Ramos (cell line): ENCODE measurements at regions not wholly inside any gene's neighbourhood (a gene's known extent, or its start where the extent isn't known, plus 50 kb on each side); places are given as distances from the start of the nearest gene placed in this dataset.
"Not testable (repeated sequence)": the region's sequence is repeated elsewhere in the genome, so short reads cannot be mapped to it uniquely, and the experiment has no call there.

Source experiments
- in situ Hi-C: fragments of 300-500 bp; cut with MboI; formaldehyde crosslinking; loops from one replicate; pipeline ENCODE4 v1.14.3; 2022; ENCODE audit warnings: low sequenced_read_pairs; ENCODE audit not compliant: unreplicated experiment

DNA sequence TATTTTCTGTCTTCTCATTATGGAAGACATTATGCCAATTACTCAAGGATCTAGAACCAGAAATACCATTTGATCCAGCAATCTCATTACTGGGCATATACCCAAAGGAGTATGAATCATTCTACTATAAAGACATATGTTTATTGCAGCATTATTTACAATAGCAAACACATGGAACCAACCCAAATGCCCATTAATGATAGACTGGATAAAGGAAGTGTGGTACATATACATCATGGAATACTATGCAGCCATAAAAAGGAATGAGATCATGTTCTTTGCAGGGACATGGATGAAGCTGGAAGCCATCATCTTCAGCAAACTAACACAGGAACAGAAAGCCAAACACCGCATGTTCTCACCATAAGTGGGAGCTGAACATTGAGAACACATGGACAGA lies 161.8 kb upstream of the DAAM1 start:
- in situ Hi-C loops: not testable (repeated sequence)

GRCh38 chr14:59028476-59029202 lies 159.8 kb upstream of the DAAM1 start:
- in situ Hi-C loops: no loop called here

DNA sequence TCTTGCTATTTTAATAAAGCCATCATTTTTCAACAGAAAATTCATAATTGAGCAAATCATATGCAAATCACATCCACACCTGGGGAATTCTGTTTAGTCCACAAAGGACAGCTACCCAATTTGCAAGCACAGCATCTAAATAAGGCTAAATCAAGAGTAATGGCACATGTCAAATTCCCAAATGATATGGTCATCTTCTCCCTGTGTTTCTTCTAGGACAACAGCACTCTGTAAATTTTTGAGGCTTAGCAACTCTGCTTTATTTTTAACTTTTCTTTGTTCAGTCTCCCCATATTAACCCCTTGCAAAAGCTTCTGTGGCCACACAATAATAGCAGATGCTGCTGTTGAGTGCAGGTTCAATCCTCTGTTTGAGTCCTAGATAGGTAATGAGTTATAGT lies 155.6 kb upstream of the DAAM1 start:
- in situ Hi-C loops: no loop called here

DNA sequence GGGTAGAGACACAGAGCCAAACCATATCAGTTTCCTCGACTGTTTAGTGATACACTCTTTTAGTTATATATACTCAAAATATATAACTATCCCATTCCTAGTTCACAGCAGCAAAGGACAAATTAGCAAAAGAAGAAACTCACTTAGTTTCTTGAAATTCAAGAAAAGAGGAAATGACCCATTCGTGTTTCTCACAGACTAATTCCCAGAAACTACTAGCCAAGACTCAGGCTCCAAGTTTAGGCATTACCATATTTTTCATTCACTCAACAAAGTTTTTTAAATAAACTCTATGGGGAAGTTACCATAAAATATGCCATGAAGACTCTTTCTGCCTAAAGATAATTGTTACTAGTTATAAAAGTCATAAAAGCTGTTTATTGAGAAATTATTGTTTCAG lies 152.3 kb upstream of the DAAM1 start:
- in situ Hi-C loops: no loop called here

GRCh38 chr14:59037086-59037485 lies 151.4 kb upstream of the DAAM1 start:
- in situ Hi-C loops: no loop called here

GRCh38 chr14:59037620-59038019 lies 150.8 kb upstream of the DAAM1 start:
- in situ Hi-C loops: no loop called here

DNA sequence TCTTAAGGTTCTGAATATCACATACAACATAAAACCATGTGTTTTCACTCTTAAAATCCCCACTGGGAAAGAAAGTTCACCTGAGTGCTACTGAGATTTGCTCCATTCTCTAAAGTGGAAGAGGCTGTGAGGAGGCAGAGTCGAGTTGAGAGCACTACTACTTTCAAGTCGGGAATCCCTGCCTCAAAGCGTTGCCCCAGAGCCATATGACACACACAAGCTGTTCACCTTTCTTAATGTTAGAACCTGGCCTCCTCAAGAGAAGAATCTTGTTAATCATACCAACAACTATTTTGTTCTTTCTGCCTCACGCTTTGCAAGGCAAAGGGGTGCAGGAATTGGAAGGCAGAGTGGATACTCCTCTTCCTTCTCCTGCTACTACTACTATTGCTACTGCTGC lies 149.7 kb upstream of the DAAM1 start:
- in situ Hi-C loops: no loop called here

- in situ Hi-C loops: no loop called here
These were observed 147.2 kb upstream of the DAAM1 start for GRCh38 chr14:59041308-59041707.

DNA sequence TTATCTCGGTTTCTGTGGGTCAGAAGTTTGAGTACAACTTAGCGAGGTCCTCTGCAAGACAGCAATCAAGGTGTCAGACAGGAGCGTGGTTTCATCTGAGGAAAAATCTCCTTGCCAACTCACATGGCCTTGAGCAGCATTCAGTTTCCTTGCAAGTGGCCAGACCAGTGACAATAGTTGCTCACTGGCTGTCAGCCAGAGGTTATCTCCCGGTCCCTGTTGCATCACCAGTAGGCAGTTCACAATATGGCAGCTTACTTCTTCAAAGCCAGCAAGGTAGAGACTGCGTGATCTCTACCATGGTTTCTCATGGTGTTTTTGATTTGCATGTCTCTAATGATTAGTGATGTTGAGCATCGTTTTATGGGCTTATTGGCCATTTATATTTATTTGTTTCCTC lies 143.8 kb upstream of the DAAM1 start:
- in situ Hi-C loops: no loop called here

GRCh38 chr14:59046746-59047145 lies 141.7 kb upstream of the DAAM1 start:
- in situ Hi-C loops: no loop called here

GRCh38 chr14:59055006-59055405 lies 133.5 kb upstream of the DAAM1 start:
- in situ Hi-C loops: no loop called here

DNA sequence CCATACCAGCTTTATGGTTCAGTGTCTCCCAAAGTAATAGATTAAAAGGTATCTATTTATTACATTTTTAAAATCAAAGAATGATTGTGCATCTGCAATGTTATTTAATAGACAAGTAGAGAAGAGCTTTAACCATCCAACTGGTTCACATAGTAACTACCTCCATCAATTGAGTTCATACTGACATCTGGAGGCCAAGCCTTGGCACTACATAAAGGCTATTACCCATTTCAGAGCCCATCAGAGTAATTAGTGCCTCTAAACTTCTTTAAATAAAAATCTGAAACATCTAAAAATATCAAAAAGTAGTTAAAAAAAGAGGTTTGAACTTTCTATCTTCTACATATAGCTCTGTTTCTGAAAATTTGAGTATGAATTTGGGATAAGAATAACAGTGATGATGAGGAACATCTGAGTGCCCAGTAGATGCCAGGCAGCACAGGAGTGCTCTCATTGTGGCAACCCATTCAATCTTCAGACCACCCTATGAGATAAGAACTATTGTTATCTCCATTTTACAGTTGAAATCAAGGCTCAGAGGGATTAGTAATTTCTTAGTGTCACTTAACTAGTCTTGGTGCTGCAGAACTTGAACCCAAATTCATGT lies 132.9 kb upstream of the DAAM1 start:
- in situ Hi-C loops: no loop called here

DNA sequence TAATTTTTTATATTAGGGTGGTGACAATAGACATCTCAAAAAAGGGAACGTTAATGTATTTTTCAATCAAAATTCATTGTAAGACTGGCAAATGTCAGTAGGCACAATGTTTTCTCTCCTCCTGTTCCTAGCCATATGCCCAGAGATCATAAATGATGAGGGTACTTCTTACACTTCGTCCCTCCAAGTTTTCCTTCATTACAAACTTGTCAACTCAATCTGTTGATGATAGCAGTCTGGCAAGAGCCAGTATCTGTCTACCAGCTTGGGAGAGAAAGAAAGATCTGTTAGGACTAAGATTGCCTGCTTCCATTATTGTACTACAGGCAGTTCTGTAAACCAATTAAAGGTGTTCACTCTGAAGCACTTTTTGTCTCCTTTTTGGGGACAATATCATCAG lies 130.9 kb upstream of the DAAM1 start:
- in situ Hi-C loops: no loop called here

- in situ Hi-C loops: not testable (repeated sequence)
These were observed 129.7 kb upstream of the DAAM1 start for GRCh38 chr14:59058776-59059175.

DNA sequence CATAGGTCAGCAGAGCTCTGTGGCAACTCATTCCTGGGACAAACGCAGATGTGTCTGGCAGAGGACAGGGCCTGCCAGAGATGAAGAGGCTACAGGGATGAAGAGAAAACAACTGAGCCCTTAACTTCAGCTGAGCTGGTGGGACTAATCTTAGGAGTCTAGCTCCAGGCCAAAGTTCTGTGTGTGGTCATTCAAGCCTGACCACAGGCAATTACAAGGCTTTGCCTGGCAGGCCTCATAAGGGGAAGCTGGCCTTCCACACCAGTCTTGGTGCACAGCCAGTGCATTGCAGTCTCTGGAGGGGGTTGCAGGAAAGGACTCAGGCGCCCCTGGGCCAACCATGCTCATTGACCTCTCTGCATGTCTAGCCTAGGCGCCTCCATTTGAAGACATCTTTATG lies 127.6 kb upstream of the DAAM1 start:
- in situ Hi-C loops: no loop called here

DNA sequence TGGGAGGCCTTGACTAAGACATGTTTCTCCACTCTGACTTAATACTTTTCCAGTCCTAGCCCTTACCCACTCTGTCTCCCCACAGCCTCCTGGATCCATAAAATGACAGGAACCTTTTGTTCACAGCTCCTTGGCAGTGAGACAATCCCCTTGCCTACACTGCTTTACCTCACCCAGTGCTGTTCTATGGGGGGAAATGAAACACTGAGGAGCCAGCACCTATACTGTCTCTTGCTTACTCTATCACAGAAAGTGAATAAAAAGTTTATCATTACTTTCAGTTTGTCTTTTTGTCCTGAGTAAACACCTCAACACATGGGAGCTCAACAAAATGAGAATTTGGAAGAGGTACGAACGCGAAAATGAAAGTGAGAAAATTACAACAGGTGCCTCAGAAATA lies 127.2 kb upstream of the DAAM1 start:
- in situ Hi-C loops: no loop called here

- in situ Hi-C loops: no loop called here
These were observed 125.2 kb upstream of the DAAM1 start for GRCh38 chr14:59063259-59063658.

DNA sequence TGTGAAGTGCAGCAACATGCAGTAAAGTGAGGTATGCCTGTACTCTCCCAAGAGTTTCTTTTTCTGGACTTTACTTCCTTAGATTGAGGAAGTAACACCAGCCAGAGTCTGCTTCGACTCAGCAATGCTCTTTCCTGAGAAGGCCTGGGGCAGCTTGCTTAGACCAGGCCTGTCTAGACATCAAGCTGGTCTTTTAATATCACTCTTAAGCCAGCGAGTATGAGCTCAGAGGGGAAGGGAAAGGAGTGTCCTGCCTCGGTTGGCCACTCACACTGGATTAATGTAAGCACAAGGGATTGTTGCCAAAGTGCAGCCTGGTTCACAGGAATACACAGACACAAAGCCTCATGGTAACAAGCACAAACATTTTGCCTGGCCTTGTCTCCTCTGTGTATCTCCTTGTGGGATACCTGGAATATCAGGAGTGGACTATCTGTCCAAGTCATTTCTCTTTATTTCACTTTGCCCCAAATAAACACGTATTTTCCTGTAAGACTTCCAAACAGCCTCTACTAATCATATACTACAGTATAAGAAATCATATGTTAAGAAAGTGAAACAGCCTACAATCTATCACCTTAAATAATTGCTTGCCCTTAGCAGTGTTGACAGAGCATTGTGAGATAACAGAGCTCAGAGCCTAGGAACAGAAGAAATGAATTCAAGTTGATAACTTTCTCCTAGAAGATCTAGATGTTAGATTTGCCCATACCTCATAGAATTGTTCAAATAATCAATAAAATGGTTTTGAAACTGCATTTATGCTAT lies 121.2 kb upstream of the DAAM1 start:
- in situ Hi-C loops: no loop called here

GRCh38 chr14:59069163-59069854 lies 119.2 kb upstream of the DAAM1 start:
- in situ Hi-C loops: no loop called here

GRCh38 chr14:59075506-59075905 lies 113.0 kb upstream of the DAAM1 start:
- in situ Hi-C loops: no loop called here

DNA sequence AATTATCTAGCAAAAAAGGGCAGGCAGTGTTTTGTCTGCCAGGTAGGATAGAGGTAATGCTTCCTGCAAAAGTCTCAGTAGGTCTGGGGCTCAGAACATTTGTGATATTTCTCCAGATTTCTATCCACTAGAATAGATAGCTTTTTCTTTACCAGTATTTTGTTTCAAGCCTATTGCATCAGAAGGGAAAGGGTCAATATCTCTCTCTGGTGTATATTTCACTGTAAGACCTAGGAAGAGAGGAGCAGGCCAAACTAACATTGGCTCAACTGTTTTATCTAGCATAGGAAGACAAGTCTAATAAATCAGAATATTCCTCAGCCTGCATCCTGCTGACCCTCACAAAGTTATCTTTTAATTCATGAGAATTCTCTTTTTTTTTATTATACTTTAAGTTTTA lies 106.7 kb upstream of the DAAM1 start:
- in situ Hi-C loops: no loop called here
